NT2/D1 (cell line): ENCODE measurements at regions not wholly inside any gene's neighbourhood (a gene's known extent, or its start where the extent isn't known, plus 50 kb on each side); places are given as distances from the start of the nearest gene placed in this dataset.

Source experiments
- DNase-seq: peaks from one replicate; pipeline ENCODE4 v3.0.0-alpha.2; 2011; ENCODE audit warnings: low read depth, low spot score
- H3K27me3 ChIP-seq: 2 replicates; pipeline ENCODE4 v1.6.0; 2011; ENCODE audit warnings: mild to moderate bottlenecking; ENCODE audit not compliant: insufficient read length, insufficient read depth
- H3K36me3 ChIP-seq: 2 replicates; pipeline ENCODE4 v1.6.1; 2011; ENCODE audit warnings: mild to moderate bottlenecking, low read length, mixed read lengths; ENCODE audit not compliant: insufficient read depth, insufficient read length
- H3K4me1 ChIP-seq: 2 replicates; pipeline ENCODE4 v1.5.1; 2011; ENCODE audit not compliant: insufficient read depth, insufficient read length
- H3K4me3 ChIP-seq: 2 replicates; pipeline ENCODE4 v1.5.1; 2011; ENCODE audit warnings: low read depth; ENCODE audit not compliant: insufficient read length
- H3K9ac ChIP-seq: 2 replicates; pipeline ENCODE4 v1.6.0; 2011; ENCODE audit warnings: low read depth; ENCODE audit not compliant: insufficient read length
- H3K9me3 ChIP-seq: 2 replicates; pipeline ENCODE4 v1.5.1; 2011; ENCODE audit warnings: mild to moderate bottlenecking, low read length; ENCODE audit not compliant: insufficient read depth
- SUZ12 ChIP-seq: IDR thresholded peaks from 2 replicates; pipeline ENCODE4 v1.6.1; 2011; ENCODE audit not compliant: insufficient read length, insufficient read depth; ENCODE audit errors: extremely low read depth
- YY1 ChIP-seq: IDR thresholded peaks from 2 replicates; pipeline ENCODE4 v1.6.1; 2011; ENCODE audit not compliant: insufficient read length, insufficient read depth
- ZNF274 ChIP-seq: IDR thresholded peaks from 2 replicates; pipeline ENCODE4 v1.6.1; 2011; ENCODE audit warnings: mild to moderate bottlenecking, low read depth, low read length

- TF ChIP-seq ZNF274 (no peak), YY1 (no peak)
- Histone ChIP-seq H3K9me3 (no peaks in the 10 kb centered on the region), H3K27me3 (no peaks in the 10 kb centered on the region), H3K4me3 (no peak overlapping the region), H3K36me3 (no peaks in the 10 kb centered on the region), H3K9ac (no peak overlapping the region), H3K4me1 (peaks cover 4% of the 10 kb centered on the region)
- no peak for DNase-seq
These were observed 174.5 kb upstream of the LYSMD4 start for GRCh38 chr15:99907698-99908097.

GRCh38 chr15:99906793-99907192 is 173.6 kb upstream of the LYSMD4 start:
- no peaks in the 10 kb centered on the region for H3K9me3 ChIP-seq
- H3K4me3 ChIP-seq: no peak overlapping the region
- peaks cover 4% of the 10 kb centered on the region for H3K4me1 ChIP-seq
- TF ChIP-seq YY1 (no peak), ZNF274 (no peak), SUZ12 (no peak)
- no peak for DNase-seq
- no peaks in the 10 kb centered on the region for H3K27me3 ChIP-seq
- H3K36me3 ChIP-seq: no peaks in the 10 kb centered on the region
- H3K9ac ChIP-seq: no peak overlapping the region

- H3K27me3 ChIP-seq: no peaks in the 10 kb centered on the region
- peaks cover 4% of the 10 kb centered on the region for H3K4me1 ChIP-seq
- TF ChIP-seq SUZ12 (no peak), YY1 (no peak), ZNF274 (no peak)
- H3K9me3 ChIP-seq: no peaks in the 10 kb centered on the region
- no peak overlapping the region for H3K9ac ChIP-seq
- H3K4me3 ChIP-seq: no peak overlapping the region
- no peaks in the 10 kb centered on the region for H3K36me3 ChIP-seq
- no peak for DNase-seq
These were observed 173.1 kb upstream of the LYSMD4 start for GRCh38 chr15:99906311-99906710.

- Histone ChIP-seq H3K36me3 (no peaks in the 10 kb centered on the region), H3K4me3 (no peak overlapping the region), H3K9me3 (no peaks in the 10 kb centered on the region), H3K9ac (no peak overlapping the region), H3K27me3 (no peaks in the 10 kb centered on the region), H3K4me1 (no peaks in the 10 kb centered on the region)
- no peak for DNase-seq
- TF ChIP-seq ZNF274 (no peak), SUZ12 (no peak), YY1 (no peak)
These were observed 169.2 kb upstream of the LYSMD4 start for GRCh38 chr15:99902248-99902928.

DNA sequence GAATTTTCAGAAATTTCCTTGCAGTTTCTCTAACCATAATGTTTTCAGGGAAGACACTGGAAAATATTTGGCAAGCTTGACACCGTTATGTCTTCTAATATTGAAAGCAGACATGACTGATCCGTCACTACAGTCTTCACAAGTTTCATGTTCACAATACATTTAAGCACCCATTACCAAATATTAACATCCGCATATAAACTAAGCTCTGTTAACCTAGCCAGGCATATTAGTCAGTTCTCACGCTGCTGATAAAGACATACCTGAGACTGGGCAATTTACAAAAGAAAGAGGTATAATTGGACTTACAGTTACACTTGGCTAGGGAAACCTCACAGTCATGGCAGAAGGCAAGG is 162.7 kb upstream of the LYSMD4 start:
- Histone ChIP-seq H3K9ac (no peak overlapping the region), H3K9me3 (no peaks in the 10 kb centered on the region), H3K4me1 (no peaks in the 10 kb centered on the region), H3K4me3 (no peak overlapping the region), H3K27me3 (no peaks in the 10 kb centered on the region), H3K36me3 (no peaks in the 10 kb centered on the region)
- DNase-seq: no peak
- TF ChIP-seq YY1 (no peak), SUZ12 (no peak), ZNF274 (no peak)

GRCh38 chr15:99895189-99895955 is 162.1 kb upstream of the LYSMD4 start:
- no peaks in the 10 kb centered on the region for H3K27me3 ChIP-seq
- H3K9me3 ChIP-seq: no peaks in the 10 kb centered on the region
- H3K4me3 ChIP-seq: no peak overlapping the region
- H3K4me1 ChIP-seq: no peaks in the 10 kb centered on the region
- no peak overlapping the region for H3K9ac ChIP-seq
- TF ChIP-seq ZNF274: no peak
- TF ChIP-seq SUZ12: no peak
- no peak for TF ChIP-seq YY1
- no peaks in the 10 kb centered on the region for H3K36me3 ChIP-seq
- no peak for DNase-seq

GRCh38 chr15:99878835-99879234 is 145.6 kb upstream of the LYSMD4 start:
- Histone ChIP-seq H3K9ac (no peak overlapping the region), H3K4me1 (no peaks in the 10 kb centered on the region), H3K4me3 (no peak overlapping the region), H3K27me3 (no peaks in the 10 kb centered on the region), H3K9me3 (no peaks in the 10 kb centered on the region), H3K36me3 (no peaks in the 10 kb centered on the region)
- no peak for DNase-seq
- TF ChIP-seq SUZ12: no peak

- Histone ChIP-seq H3K9ac (no peak overlapping the region), H3K36me3 (no peaks in the 10 kb centered on the region), H3K9me3 (no peaks in the 10 kb centered on the region), H3K27me3 (no peaks in the 10 kb centered on the region), H3K4me3 (no peak overlapping the region), H3K4me1 (no peaks in the 10 kb centered on the region)
- no peak for TF ChIP-seq YY1
- no peak for TF ChIP-seq SUZ12
- TF ChIP-seq ZNF274: no peak
- DNase-seq: no peak
These were observed 140.2 kb upstream of the LYSMD4 start for GRCh38 chr15:99873451-99873850.
